SH-SY5Y (cell line): ENCODE measurements at regions not wholly inside any gene's neighbourhood (a gene's known extent, or its start where the extent isn't known, plus 50 kb on each side); places are given as distances from the start of the nearest gene placed in this dataset.

Experiments
- GATA2 ChIP-seq: IDR thresholded peaks from 2 replicates; pipeline ENCODE4 v1.6.1; 2011; ENCODE audit warnings: mild to moderate bottlenecking, low read depth, low read length
- GATA3 ChIP-seq: IDR thresholded peaks from 2 replicates; pipeline ENCODE4 v1.6.1; 2011; ENCODE audit warnings: low read depth, mild to moderate bottlenecking, low read length, moderate library complexity

DNA sequence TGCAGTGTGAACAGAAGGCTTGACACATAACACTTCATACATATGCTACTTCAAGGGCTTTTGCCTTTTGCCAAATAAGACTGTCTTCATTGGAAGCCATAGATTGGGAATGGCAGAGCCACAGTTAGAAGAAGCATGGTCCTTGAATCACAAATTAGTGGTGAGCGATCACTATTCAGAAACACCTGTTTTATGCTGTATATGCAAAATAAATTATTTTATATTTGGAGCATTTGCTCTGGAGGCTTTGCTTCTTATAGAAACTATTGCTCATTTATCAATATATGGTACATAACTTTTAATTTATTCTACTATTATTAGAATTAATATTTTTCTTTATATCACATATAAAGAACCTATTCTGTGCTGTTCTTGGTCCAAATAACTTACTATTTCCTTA, 270.4 kb upstream of the SPRY2 start:
- TF ChIP-seq GATA3, result no peak
- no peak for TF ChIP-seq GATA2
